NCI-H510A treated with DMSO at 0.1 percent for 48 hours (cell line): ENCODE measurements at regions not wholly inside any gene's neighbourhood (a gene's known extent, or its start where the extent isn't known, plus 50 kb on each side); places are given as distances from the start of the nearest gene placed in this dataset.
"Not testable (repeated sequence)": the region's sequence is repeated elsewhere in the genome, so short reads cannot be mapped to it uniquely, and the experiment has no call there.

Experiments used
- DNase-seq: peaks from one replicate; lab custom pipeline; 2025; lab: John Stamatoyannopoulos, UW

DNA sequence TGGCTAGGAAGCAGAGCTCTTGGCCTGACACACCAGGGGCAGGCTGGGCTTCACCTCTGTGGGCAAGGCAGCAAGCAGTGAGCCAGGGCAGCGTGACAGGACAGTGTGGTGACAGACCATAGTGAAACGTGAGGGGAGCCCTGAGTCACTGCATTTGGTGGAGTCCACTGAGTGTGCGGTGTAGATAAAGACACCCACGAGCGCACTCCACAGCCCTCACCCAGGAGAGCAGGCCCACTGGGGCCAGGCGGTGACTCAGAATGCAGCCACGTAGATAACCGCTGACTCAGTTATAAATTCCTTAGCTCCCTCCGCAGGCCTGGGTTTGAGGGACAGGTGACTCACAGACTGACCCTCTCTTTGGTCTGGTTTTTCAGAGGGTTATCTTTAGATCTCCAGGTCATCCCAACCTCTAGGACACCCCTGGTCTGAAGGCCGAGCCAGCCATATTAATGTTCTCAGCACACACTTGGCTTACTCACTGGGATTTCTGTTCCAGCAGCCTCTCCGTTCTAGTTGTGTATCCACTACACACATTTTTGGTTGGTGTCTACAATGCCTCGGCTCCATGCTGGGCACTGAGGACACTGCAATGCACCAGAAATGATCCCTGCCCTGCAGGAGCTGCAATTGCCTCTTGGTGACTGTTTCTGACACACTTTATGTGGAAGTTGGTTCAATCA is 90.2 kb upstream of the TSPAN2 start:
- DNase-seq = no peak

- DNase-seq = no peak
Observed at GRCh38 chr1:115176189-115176588, 86.9 kb upstream of the TSPAN2 start.

- no peak for DNase-seq
Observed at GRCh38 chr1:115175596-115175995, 86.3 kb upstream of the TSPAN2 start.

DNA sequence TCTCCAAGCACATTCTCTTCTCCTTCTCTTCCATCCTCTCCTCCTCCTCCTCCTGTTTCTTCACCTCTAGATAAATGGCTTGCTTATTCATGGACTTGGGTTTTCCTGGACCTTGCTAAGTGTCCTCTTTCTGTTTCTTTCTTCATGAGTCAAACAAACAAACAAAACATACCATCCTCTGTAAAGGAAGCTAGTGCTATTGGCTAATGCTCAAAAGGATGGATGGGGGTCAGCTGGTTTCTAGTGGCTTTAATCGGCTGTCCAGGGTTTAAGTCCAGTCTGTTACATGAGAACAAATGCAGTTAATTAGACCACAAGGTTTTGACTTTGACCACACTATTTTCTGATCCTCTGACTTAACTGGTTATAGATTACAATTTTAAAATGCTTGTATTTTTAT is 83.8 kb upstream of the TSPAN2 start:
- no peak for DNase-seq

GRCh38 chr1:115172270-115172669 is 83.0 kb upstream of the TSPAN2 start:
- no peak for DNase-seq

DNA sequence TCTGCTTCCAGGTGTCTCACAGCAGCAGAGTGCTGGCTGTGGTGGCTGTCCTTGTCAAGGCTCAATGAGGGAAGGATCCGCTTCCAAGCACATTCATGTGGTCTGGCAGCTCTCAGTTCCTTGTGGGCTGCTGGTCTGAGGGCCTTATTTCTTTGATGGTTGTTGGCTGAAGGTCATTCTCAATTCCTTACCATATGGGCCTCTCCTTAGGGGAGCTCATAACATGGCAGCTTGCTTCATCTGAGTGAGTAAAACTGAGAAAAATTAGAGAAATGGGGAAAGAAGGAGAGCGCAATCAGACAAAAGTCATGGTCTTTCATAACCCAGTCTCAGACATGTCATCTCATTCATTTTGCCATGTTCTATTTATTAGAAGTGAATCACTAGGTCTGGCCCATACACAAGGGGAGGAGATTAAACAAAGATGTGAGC is 81.7 kb upstream of the TSPAN2 start:
- DNase-seq = no peak

GRCh38 chr1:115170377-115170776 is 81.1 kb upstream of the TSPAN2 start:
- no peak for DNase-seq

- no peak for DNase-seq
Observed at GRCh38 chr1:115168026-115168425, 78.7 kb upstream of the TSPAN2 start.

- DNase-seq = no peak
Observed at GRCh38 chr1:115166531-115167091, 77.3 kb upstream of the TSPAN2 start.

GRCh38 chr1:115165776-115166175 is 76.5 kb upstream of the TSPAN2 start:
- no peak for DNase-seq

DNA sequence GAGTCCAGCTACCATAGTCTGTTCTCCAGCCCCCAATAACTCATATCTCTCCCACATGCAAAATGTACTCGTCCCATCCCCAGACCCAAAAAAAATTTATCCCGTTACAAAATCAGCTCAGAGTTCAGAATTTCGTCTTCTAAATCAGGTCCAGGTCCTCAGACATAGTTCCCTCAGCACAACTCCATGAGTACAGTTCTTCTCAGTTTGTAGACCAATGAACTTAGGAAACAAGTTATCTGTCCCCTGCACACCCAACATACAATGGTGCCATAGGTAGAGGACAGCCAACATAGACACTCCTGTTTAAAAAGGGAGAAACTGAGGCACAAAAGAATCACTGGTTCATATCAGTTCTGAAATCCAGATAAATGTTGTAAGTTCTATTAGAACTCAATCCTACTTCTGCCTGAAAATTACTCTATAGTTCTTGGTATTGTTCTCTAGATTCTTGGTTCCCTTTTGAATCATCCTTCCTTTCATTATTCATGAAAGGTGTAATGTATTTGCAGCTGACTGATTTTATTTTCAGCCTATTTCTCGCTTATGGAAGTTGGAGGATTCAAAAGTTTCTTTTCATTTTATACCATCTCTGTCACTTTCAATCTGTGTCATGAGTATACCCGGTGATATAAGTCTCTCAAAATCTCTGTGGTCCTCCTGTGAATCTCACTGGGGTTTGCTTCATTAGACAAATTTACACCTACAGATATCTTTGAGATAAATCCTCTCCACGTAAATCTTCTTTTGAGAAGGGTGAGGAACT is 75.8 kb upstream of the TSPAN2 start:
- no peak for DNase-seq

DNA sequence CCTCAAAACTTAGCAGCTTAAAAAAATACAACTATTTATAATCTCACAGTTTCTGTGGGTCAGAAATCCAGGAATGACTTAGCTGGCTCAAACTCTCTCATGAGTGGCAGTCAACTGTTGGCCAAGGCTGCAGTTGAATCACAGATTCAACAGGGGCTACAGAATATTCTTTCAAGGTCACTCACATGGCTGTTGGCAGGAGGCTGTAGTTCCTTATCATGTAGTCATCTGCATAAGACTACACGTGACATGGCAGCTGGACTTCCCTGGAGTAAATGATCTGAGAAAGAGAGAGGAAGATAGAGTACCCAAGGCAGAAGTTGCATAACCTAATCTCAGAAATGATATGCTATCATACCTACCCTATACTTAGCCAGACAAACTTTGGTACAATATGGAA is 75.2 kb upstream of the TSPAN2 start:
- no peak for DNase-seq

DNA sequence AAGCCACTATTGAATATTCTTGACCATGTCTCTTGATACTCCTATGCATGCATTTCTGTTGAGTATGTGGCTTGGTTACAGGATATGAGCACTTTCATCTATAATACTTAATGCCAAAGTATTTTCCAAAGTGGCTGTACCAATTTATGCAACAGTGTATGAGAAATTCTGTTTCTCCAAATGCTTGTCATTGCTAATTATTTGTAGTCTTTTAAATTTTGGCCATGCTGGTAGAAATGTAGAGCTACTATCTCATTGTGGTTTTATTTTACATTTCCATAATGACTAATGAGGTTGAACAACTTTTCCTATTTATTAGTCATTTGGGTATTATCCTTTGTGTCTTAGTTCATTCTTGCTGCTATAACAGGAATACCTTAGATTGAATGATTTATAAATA is 71.4 kb upstream of the TSPAN2 start:
- no peak for DNase-seq

GRCh38 chr1:115159958-115160357 is 70.7 kb upstream of the TSPAN2 start:
- DNase-seq = no peak

- no peak for DNase-seq
Observed at GRCh38 chr1:115158181-115158580, 68.9 kb upstream of the TSPAN2 start.

GRCh38 chr1:115156826-115157468 is 67.6 kb upstream of the TSPAN2 start:
- no peak for DNase-seq

- no peak for DNase-seq
Observed at GRCh38 chr1:115153966-115154557, 64.8 kb upstream of the TSPAN2 start.

GRCh38 chr1:115147928-115148327 is 58.6 kb upstream of the TSPAN2 start:
- not testable (repeated sequence) for DNase-seq

- DNase-seq = no peak
Observed at GRCh38 chr1:115145226-115145625, 55.9 kb upstream of the TSPAN2 start.

DNA sequence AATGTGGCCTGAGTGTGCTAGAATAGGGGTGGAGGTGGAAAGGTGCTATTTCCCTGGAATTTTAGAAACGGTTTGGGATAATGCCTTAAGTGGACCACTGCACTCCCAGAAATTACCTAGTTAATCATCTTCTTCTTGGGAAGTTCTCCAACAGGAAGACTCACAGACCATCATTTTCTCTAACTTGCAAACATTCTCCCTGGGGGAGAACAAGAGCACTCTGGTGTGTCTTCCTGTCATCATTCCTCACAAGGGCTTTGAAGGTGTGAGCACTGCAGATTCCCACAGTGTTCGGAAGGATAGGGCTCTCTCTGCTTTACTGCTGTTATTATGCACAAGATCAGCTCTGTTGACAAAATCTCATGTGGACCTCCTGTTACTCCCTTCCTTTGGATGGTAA is 54.9 kb upstream of the TSPAN2 start:
- DNase-seq = no peak

GRCh38 chr1:115142616-115143015 is 53.3 kb upstream of the TSPAN2 start:
- no peak for DNase-seq

DNA sequence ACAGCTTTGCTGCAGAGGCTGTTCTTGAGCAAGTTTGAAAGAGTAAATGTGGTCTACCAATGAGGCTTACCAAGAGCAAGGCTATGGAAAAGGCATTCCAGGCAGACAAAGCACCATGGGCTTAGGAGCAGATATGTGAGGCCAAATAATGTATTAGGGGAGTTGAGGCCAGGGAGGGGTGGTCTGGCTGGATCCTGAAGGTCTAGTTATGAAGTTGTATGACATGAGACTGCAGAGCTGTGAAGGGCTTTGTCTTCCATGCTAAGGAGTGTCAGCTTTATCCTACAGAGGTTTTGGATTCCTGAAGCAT is 51.8 kb upstream of the TSPAN2 start:
- DNase-seq = no peak
